Naive B cell (primary cell): ENCODE measurements at regions not wholly inside any gene's neighbourhood (a gene's known extent, or its start where the extent isn't known, plus 50 kb on each side); places are given as distances from the start of the nearest gene placed in this dataset.
"Not testable (repeated sequence)": the region's sequence is repeated elsewhere in the genome, so short reads cannot be mapped to it uniquely, and the experiment has no call there.

Experiments used
- ATAC-seq, 2 donors: fragments of 150-1000 bp; cut with Tn5 transposase; 2 replicates each; pipeline ENCODE4 v1.10.0; 2021; ENCODE audit warnings: low read depth in 2 of 2, mild to moderate bottlenecking in 2 of 2, moderate library complexity in 2 of 2
- DNase-seq: peaks from one replicate; pipeline ENCODE4 v3.0.0; 2022
- H3K27ac Mint-ChIP-seq, 6 donors: one replicate each; pipeline ENCODE4 v1.8.0; 2020 to 2022; ENCODE audit warnings: mild to moderate bottlenecking in 6 of 6, mixed read lengths in 6 of 6, moderate library complexity in 5 of 6, inconsistent platforms in 2 of 6
- H3K27me3 Mint-ChIP-seq, 3 donors: one replicate each; pipeline ENCODE4 v1.8.0; 2021 to 2022; ENCODE audit warnings: mixed read lengths in 3 of 3, mild to moderate bottlenecking in 1 of 3
- H3K36me3 Mint-ChIP-seq, 2 donors: one replicate each; pipeline ENCODE4 v1.8.0; 2020 to 2022; ENCODE audit warnings: mixed read lengths in 2 of 2, inconsistent platforms in 1 of 2, mild to moderate bottlenecking in 1 of 2
- H3K4me1 Mint-ChIP-seq, 3 donors: one replicate each; pipeline ENCODE4 v1.8.0; 2020 to 2022; ENCODE audit warnings: mixed read lengths in 3 of 3, inconsistent platforms in 1 of 3, mild to moderate bottlenecking in 1 of 3, moderate library complexity in 1 of 3
- H3K4me3 Mint-ChIP-seq, 8 donors: one replicate each; pipeline ENCODE4 v1.8.0; 2020 to 2022; ENCODE audit warnings: mild to moderate bottlenecking in 8 of 8, mixed read lengths in 8 of 8, moderate library complexity in 8 of 8, inconsistent platforms in 2 of 8
- H3K9me3 Mint-ChIP-seq, 7 donors: one replicate each; pipeline ENCODE4 v1.8.0; 2020 to 2022; ENCODE audit warnings: mixed read lengths in 7 of 7, mild to moderate bottlenecking in 5 of 7, inconsistent platforms in 2 of 7, moderate library complexity in 1 of 7

DNA sequence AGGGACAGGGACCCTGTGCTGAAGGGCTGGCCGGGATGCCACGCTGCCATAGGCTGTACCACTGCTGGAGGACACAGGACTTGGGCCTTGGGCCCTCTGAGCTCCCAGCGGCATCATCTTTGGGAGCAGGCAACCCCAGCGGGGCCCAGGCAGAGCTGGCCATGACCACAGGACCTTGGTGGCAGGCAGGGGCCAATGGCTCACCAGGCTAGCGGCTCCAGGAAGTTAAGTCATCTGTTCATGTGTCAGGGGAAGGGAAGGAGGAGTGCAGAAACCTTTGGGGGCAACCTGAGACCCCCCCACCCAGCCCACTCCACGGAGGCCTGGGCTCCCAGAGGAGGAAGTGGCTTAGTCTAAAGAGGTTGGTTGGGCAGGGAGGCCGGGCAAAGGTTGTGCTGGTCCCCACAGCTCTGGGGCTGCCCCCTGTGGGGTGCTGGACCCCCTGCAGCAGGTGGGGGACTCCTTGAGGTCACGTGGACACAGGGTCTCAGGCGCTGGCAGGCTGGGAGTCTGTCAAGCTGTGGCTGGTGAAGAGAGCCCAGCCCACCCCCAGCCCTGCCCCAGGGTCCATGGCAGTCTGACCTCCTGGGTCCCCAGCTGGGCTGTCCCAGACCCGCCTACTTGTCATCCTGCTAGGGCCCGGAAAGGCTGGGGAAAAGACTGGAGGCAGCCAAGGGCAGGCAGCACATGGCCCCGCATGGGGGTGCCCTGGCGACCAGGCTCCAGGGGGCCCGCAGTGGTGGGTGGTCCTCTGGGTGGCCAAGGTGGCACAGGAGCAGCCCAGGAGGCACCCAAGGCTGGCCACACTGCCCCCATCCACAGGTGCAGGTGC, 184.3 kb downstream of the IGLL1 start:
- no peaks in the 10 kb centered on the region for H3K36me3 Mint-ChIP-seq
- no peak overlapping the region for H3K4me3 Mint-ChIP-seq
- peaks cover 0 to 15% (median 0%) of the 10 kb centered on the region in 3 donors for H3K27me3 Mint-ChIP-seq
- no peaks in the 10 kb centered on the region for H3K9me3 Mint-ChIP-seq
- H3K4me1 Mint-ChIP-seq, result no peaks in the 10 kb centered on the region
- no peak for ATAC-seq
- peak overlapping the region in 1 of 6 donors; percentile 54 for H3K27ac Mint-ChIP-seq
- DNase-seq, result no peak

DNA sequence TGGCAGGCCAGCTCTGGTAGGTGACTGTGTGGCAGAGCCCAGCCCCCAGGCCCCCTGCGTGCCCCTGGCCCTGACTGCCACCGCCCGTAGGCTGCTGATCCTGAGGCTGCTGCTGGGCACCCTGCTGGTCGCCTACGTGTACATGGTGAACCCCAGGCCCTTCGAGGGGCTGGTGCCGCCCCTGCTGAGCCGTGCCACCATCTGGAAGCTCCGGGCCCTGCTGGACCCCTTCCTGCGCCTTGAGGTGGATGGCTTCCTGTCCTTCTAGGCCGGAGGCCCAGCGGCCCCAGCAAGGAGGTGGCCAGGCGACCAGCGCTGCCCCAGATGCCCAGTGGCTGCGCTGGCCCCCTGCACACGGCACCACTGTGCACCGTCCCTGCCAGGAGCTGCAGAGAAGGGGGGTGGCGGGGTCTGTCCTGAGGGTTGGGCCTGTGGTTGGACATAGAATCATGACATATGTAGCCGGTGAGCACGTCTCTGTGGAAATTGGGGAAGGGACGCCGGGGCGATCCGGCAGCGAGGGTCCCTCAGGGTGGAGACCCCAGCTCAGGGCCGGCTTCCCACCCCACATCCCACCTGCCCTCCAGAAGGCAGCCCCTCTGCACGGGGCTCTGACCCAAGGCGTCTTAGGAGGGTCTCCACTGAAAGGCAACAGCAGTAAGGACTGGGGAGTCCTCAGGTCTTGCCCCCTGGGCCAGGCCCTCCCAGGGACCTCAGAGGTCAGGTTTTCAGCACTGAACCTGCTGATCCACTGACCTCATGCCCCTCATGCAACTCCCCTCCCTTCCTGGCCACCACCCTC, 185.4 kb downstream of the IGLL1 start:
- H3K27ac Mint-ChIP-seq, result no peak overlapping the region
- no peak overlapping the region for H3K4me3 Mint-ChIP-seq
- ATAC-seq (no peak), DNase-seq (no peak)
- peaks cover 0 to 15% (median 0%) of the 10 kb centered on the region in 3 donors for H3K27me3 Mint-ChIP-seq
- H3K9me3 Mint-ChIP-seq, result no peaks in the 10 kb centered on the region
- no peaks in the 10 kb centered on the region for H3K36me3 Mint-ChIP-seq
- H3K4me1 Mint-ChIP-seq, result no peaks in the 10 kb centered on the region

GRCh38 chr22:23393721-23394320, 186.3 kb downstream of the IGLL1 start:
- H3K4me1 Mint-ChIP-seq, result no peaks in the 10 kb centered on the region
- H3K36me3 Mint-ChIP-seq, result no peaks in the 10 kb centered on the region
- H3K4me3 Mint-ChIP-seq, result no peak overlapping the region
- peak overlapping the region in 1 of 6 donors; percentile 47 for H3K27ac Mint-ChIP-seq
- ATAC-seq (no peak), DNase-seq (no peak)
- peaks cover 0 to 15% (median 0%) of the 10 kb centered on the region in 3 donors for H3K27me3 Mint-ChIP-seq
- no peaks in the 10 kb centered on the region for H3K9me3 Mint-ChIP-seq

GRCh38 chr22:23393199-23393598, 186.9 kb downstream of the IGLL1 start:
- not testable (repeated sequence) for H3K4me3 Mint-ChIP-seq, ATAC-seq, H3K9me3 Mint-ChIP-seq, DNase-seq, H3K36me3 Mint-ChIP-seq, H3K4me1 Mint-ChIP-seq
- Mint-ChIP-seq H3K27me3 (peaks cover 0 to 15% (median 0%) of the 10 kb centered on the region in 3 donors), H3K27ac (peak overlapping the region in 1 of 6 donors; percentile 36)

GRCh38 chr22:23392420-23393121, 187.5 kb downstream of the IGLL1 start:
- Mint-ChIP-seq H3K4me3 (no peak overlapping the region), H3K4me1 (no peaks in the 10 kb centered on the region), H3K36me3 (no peaks in the 10 kb centered on the region), H3K27ac (no peak overlapping the region), H3K27me3 (peaks cover 0 to 13% (median 0%) of the 10 kb centered on the region in 3 donors), H3K9me3 (no peaks in the 10 kb centered on the region)
- no peak for DNase-seq
- no peak for ATAC-seq

DNA sequence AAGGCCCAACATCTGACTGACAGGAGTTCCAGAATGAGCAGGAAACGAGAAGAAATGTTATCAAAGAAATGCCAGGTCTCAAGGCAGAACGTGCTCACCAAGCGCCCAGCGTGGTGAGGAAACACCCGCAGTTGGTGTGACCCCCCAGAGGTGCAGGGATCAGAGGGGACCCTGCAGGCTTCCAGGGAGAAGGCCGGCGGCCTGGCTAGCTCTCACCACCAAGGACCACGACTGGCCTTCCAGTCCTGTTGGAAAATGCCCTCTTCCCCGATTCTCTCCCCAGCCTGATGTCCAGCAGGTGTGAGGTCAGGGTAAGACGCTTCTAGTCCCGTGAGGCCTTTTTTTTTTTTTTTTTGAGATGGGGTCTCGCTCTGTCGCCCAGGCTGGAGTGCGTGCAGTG, 189.1 kb downstream of the IGLL1 start:
- H3K27ac Mint-ChIP-seq, result no peak overlapping the region
- H3K36me3 Mint-ChIP-seq, result no peaks in the 10 kb centered on the region
- DNase-seq (no peak), ATAC-seq (no peak)
- H3K4me1 Mint-ChIP-seq, result peaks cover 0 to 3% (median under 1%) of the 10 kb centered on the region in 3 donors
- no peaks in the 10 kb centered on the region for H3K9me3 Mint-ChIP-seq
- peaks cover 0 to 11% (median 1%) of the 10 kb centered on the region in 3 donors for H3K27me3 Mint-ChIP-seq
- H3K4me3 Mint-ChIP-seq, result no peak overlapping the region

DNA sequence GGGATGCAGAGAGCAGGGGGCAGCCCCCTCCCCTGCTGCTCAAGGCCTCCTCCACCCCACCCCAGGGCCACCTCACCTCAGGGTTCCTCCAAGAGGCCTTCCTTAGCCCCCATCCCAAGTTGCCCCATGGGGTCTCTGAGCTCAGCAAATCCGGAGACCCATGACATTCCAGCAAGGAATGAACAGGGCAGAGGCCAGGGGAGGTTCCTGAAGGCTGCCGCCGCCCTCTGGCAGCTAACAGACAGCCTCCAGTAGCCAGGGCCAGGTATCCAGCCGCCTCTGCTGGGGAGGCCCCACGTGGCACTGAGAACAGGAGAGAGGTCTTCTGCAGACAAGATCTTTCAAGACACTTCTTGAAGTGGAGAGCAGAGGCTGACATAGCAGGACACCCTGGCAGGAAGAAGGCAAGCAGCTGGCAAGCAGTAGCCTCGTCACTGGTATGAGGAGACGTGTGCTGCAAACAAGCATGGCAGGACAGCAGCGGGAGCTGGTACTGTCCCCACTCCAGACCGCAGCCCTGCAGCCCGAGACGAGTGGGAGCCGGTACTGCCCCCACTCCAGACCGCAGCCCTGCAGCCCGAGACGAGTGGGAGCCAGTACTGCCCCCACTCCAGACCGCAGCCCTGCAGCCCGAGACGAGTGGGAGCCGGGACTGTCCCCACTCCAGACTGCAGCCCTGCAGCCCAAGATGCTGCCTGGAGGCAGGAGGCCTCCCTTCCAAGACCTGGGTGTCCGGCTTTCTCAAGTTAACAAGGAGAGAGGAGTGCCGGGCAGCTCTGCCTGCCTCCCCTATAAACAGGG, 190.6 kb downstream of the IGLL1 start:
- Mint-ChIP-seq H3K36me3 (no peaks in the 10 kb centered on the region), H3K27me3 (peaks cover 0 to 16% (median 7%) of the 10 kb centered on the region in 3 donors), H3K27ac (peak overlapping the region in 1 of 6 donors; percentile 21), H3K4me1 (peaks cover 0 to 7% (median 2%) of the 10 kb centered on the region in 3 donors), H3K4me3 (no peak overlapping the region), H3K9me3 (no peaks in the 10 kb centered on the region)
- ATAC-seq, result no peak
- no peak for DNase-seq

DNA sequence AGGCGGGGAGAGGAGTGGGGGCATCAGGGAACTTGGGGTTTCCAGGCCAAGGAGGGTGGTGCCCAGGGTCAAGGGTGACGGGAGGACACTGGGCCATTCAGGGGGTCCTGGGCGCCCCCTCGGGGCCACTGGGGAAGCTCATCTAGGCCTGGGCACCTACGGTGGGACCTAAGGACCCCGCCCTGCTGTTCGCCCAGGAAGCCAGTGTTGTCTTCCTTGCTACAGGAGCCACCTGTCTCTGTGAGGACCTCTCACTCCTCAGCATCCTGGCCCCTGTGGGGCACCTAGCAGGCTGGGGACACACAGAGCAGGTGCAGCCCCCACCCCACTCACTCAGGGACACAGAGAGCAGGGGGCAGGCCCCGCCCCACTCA, 191.6 kb downstream of the IGLL1 start:
- H3K27me3 Mint-ChIP-seq, result peaks cover 0 to 23% (median 11%) of the 10 kb centered on the region in 3 donors
- no peak overlapping the region for H3K27ac Mint-ChIP-seq
- no peak for ATAC-seq
- H3K36me3 Mint-ChIP-seq, result no peaks in the 10 kb centered on the region
- H3K4me3 Mint-ChIP-seq, result no peak overlapping the region
- no peak for DNase-seq
- H3K4me1 Mint-ChIP-seq, result peaks cover 0 to 7% (median 2%) of the 10 kb centered on the region in 3 donors
- no peaks in the 10 kb centered on the region for H3K9me3 Mint-ChIP-seq

DNA sequence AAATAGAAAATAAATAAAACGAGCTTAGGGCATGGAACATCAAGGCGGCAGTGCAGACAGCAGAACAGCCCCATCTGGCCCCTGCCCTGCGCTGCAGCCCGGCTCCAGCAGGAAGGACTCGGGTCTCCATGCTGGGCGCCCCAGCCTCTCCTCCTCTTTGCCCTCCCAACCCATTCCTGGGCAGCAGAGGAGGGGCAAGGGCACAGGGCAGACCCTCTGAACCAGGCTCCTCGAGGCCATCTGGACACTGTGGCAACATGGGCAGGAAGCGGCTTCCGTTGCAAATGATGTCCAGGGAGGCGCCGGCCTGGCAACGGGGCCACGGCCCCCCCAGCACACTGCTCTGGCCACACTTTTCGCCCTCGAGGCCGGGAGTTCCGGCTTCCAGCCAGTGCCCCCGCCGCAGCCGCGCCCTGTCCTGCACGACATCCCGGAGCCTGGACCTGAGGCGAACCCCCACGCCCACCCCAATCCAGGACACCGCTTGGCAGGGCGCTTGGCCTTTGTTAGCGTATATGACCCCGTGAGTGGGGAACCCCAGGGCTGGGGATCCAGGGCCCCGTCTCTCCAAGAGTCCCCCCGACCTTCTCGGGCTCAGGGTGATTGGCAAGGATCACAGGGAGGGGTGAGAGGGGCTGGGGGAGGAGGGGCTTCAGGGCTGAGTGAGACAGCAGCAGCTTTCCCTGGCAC, 192.1 kb downstream of the IGLL1 start:
- Mint-ChIP-seq H3K4me1 (peaks cover 0 to 7% (median 2%) of the 10 kb centered on the region in 3 donors), H3K27me3 (peaks cover 0 to 28% (median 17%) of the 10 kb centered on the region in 3 donors), H3K4me3 (no peak overlapping the region), H3K27ac (no peak overlapping the region), H3K36me3 (no peaks in the 10 kb centered on the region), H3K9me3 (no peaks in the 10 kb centered on the region)
- no peak for ATAC-seq
- no peak for DNase-seq

GRCh38 chr22:23386822-23387580, 193.1 kb downstream of the IGLL1 start:
- Mint-ChIP-seq H3K27ac (no peak overlapping the region), H3K36me3 (no peaks in the 10 kb centered on the region), H3K4me3 (no peak overlapping the region), H3K9me3 (no peaks in the 10 kb centered on the region), H3K4me1 (peaks cover 0 to 7% (median 2%) of the 10 kb centered on the region in 3 donors), H3K27me3 (peaks cover 0 to 29% (median 22%) of the 10 kb centered on the region in 3 donors)
- DNase-seq (no peak), ATAC-seq (no peak)

DNA sequence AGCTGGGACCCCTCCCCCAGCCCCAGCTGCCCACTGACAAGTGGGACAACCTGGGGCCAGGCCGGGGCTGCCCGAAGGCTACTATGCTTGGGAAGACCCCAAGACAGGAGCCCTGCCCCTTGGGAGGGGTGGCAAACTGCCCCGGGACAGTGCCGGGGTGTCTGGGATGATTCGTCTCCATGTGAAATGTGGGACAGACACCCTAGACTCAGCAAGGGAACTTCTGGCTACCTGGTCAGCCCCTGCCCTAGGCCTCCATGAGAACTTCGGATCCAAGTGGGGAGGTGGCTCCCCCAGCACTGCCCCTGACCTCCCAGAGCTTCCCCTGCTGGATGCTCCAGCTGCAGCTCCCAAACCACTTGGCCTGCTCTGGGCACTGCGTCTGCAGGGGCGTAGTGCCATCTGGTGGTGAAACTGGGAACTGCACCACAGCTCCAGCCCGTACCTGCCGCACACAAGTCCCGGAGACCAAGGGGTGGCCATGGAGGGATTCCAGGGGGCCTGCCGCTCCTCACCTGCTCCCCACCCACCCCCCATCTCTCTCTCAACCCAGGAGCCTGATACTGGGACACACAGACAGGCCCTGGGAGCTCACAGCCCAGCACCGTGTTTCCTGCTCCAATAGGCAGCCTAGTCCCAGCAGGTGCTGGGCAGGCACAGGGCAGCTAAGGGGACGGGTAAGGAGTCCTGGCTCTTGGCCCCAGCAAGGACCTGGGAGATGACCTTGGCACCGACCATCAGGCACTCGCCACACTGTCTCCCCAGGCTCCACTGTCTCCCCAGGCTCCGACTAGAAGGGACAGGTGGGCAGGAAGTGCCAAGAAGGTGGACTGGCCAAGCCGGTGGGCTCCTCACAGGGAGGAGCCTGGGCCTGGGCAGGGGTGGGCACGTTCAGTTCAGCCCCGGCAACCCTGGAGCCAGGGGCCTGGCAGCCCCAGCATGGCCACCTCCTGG, 194.1 kb downstream of the IGLL1 start:
- DNase-seq, result peak; percentile 65
- H3K9me3 Mint-ChIP-seq, result no peaks in the 10 kb centered on the region
- ATAC-seq, result peak; percentile 78 to 89
- H3K36me3 Mint-ChIP-seq, result no peaks in the 10 kb centered on the region
- peaks cover 3 to 26% (median 22%) of the 10 kb centered on the region in 3 donors for H3K27me3 Mint-ChIP-seq
- peaks cover 2 to 7% (median 2%) of the 10 kb centered on the region in 3 donors for H3K4me1 Mint-ChIP-seq
- H3K27ac Mint-ChIP-seq, result peak overlapping the region in 1 of 6 donors; percentile 26
- no peak overlapping the region for H3K4me3 Mint-ChIP-seq
